HG02588 (cell line): ENCODE measurements at regions not wholly inside any gene's neighbourhood (a gene's known extent, or its start where the extent isn't known, plus 50 kb on each side); places are given as distances from the start of the nearest gene placed in this dataset.
A peak's percentile ranks its signal among the peaks of the same experiment; 100 is the strongest.

ENCODE experiments used
- ATAC-seq: cut with Tn5 transposase; IDR thresholded peaks from one replicate; pipeline ENCODE4 v1.9.1; 2021; ENCODE audit warnings: mild to moderate bottlenecking, moderate library complexity; ENCODE audit not compliant: unreplicated experiment

DNA sequence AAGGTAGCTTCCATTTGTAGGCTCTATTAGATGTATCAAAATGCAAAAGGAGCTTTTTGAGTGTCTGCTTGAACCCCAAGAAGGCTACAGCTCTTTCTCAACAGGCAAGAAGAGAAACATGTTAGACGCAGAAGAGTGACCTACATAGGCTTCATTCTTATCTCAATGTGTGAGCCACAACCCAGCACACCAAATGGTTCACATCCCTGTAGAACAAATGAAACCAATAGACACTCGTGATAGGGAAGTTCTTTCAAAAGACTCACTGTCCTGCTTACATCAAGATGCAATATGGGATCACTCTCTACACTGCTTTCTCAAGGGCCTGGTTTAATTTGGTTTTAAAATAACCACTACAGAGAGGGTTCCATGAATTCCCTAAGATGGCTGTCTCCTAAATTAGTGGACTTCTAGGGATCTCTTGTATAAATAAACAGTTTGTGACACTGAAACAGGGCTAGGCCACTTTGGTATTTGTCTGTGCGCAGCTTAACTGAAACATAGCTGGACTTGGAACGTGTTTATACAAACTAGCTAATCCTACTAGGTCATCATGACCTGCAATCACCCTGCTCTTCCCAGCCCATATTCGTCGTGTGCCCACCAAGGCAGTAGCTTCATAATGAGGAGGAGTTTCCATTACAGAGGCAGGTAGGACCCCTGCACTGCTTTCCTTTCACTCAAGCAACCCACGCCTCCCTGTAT lies 225.4 kb upstream of the PREP start:
- no peak for ATAC-seq

DNA sequence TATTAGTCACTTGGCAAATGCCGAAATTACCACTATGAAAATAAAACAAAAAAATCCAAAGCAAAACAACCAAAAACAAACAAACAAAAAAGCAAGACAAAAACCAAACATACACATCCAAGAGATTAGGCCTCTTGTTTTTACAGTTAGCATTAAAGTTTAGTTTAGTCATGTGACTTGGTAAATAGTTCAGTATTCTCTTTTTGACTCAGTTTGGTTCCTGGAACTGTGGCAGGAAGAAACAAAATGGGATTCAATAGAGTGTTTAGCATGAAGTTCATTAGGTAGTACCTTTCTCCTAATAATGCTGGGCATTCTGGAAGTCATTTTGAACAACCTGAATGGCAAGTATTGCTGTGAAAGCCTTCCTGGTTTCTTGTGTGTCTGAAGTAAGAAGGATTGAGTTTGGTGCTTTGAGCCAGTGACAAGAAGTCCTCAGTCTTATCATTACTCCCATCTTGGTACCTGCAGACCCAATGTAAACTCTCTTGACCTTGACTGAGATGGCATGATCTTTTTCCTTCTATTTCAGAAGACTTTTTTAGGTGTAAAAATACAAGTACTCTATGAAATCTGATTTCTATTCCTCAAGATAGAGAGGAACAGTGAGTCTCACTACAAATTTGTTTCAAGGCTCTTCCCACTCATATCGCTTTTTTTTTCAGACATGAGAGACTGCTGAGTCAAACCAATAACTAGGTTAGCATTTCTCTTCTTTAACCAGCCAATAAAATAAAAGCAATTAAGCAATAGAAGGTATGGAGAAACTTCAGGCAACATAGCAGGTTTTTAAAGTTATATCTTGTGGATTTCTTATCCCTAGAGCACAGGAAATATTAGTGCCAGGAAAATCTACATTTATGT lies 223.6 kb upstream of the PREP start:
- ATAC-seq = no peak

DNA sequence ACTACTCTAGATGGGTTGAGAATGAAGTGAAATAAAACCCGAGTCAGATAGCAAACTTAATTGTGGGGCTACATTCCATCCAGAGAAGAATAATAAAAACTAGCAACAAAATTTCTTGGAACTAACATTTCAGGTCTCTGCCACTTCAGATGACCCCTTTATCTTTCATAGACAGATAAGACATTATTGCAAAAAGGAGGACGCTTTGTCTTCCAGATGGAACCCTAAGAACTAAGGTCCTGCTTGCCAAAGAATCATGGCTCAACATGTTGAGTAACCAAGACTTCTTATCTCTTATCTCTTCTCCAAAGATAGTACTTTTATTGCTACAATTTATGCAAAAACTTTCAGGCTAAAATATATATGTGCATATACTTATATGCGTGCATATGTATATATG lies 221.1 kb upstream of the PREP start:
- no peak for ATAC-seq

DNA sequence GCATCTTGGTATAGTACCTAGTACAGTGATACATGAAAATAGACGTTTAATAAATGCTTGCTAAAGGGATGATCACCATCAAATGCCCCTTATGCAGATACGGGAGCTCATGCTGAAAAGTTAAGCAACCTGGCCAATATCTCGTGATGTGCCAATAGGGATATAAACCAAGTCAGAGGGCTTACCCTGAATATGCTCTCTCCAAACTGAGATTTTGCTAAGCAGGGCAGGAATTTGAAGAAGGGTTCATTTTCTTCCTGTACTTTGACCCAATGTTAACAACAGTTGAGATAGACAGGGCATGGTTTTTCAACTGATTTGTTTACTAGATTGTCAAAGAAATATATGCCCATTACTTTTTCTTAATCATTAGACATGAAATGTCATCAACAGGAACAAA lies 219.3 kb upstream of the PREP start:
- ATAC-seq = no peak

DNA sequence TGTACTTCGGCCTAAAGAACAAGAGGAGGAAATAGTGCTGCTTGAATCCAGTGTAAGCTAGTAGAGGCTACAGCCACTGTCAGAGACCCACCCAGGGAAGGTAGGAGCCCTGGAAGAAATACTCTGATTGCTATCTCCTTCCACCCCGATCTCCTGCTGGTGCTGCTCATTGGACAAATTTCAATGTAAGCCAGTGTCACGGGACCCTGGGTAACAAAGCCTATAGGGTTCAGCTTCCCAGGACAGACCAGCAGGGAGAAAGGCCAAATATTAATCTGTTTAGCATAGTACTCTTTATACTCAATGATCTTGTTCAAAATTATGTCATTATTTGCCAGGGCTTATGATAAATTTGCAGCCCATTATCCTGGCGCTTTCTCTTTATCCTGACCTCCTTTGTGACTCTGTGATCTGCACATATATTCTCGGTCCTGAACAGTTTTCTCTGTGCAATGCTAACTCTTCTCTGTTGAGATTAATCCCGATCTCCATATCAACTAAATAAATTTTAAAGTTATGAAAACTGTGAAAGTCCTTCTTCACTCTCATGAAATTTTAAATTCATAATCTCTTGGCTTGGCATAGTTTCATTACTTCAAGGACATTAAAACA lies 218.8 kb upstream of the PREP start:
- no peak for ATAC-seq

DNA sequence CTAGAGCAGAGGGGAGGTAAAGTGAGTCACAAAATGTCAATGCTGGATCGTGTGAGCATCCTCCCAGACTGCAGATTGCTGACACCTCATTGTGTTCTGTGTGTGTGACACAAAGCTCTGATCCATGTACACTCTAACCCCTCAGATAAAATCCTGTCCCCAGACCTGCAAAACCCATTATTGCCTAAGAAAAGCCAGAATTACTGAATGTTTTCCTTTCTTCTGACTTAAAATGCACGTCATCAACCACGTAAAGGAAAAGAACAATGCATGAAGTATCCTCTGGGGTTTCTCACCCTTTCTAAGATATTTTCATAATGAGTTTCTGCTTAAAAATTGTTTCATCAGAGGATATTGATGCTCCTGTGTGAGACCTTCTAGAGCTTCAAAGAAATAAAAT lies 218.0 kb upstream of the PREP start:
- ATAC-seq = no peak

DNA sequence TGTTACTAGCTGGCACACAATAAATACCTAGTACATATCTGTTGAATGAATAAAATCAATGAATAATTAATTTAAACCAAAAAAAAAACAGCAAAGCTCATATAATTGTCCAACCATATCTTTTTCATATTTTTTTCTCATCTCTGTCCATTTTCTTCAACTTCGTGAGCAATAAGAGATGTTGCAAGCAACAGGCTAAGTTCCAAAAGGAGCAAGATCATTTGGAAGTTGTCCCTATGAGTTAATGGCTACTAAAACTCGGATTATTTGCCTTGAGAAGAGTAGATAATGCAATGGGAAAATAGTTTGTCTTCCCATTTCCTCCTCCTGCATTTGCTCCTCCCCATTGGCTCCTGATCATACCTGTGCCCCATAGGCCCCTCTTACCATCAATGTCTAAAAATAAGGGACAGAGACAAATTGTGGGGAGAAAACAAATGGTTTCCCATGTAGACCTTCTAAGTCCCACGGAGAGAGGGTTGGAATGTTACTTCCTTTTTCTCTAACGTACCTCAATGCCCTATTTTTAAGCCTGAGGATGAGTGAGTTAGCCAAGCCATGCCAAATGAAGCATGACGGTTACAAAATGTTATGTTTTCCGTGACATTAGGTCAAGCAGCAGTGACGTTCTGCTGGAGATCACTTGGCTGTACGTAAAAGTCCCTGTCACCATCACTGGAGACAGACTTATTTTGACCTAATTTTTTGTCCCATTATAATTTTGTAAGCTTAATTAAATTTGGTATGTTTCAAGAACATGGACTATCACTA lies 217.3 kb upstream of the PREP start:
- ATAC-seq = no peak

DNA sequence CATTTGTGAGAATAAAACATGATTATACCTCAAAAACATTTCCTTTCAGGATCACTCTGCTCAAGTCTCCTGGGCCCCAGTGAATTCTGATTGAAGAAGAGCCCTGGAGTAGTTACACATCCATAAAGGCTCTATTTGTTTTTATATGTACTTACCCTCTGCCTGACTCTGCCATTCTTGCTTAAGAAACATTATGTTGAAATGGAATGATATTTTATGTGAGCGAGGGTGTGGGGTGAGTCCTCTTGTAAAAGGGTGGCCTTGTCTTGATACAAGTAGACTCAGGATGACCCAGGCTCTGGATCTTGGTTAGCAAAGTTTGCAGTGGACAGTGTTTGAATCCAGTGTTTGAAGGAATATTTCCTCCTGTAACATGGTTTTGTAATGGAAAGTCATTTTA lies 215.4 kb upstream of the PREP start:
- no peak for ATAC-seq

DNA sequence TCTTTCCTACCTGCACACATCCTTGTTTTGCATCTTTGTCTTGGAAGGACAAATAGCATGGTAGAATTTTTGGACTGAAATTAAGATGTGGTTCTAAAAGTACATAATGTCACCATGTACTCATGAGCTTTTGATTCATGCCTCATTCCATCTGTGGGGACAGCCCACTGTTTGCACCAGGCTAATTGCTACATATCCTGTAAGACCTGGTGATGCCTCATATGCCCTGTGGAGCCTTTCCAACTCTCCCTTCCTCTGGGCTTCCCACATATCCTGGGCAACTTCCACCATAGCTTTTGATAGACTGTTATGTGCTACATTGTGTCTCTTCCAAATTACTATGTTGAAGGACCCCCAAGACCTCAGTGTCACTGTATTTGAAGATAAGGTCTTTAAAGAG lies 213.6 kb upstream of the PREP start:
- ATAC-seq = no peak

DNA sequence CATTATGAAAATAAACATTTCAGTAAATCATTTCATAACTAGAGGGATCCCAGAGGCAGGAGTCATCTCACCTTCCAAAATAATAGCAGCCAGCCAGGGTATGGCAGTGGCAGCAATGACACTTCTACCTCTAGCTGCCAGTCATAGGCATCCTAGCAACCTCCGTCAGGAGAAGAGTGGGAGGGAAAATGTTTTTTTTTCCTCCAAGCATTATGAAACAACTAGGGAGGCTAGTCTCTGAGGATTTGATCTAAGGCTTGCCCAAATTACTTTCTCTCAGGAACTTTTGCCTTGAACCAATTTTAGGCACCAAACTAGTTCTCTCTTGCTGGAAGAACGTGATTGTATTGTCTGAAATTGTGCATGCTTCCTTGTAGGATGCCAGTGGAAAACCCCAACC lies 208.7 kb upstream of the PREP start:
- no peak for ATAC-seq

DNA sequence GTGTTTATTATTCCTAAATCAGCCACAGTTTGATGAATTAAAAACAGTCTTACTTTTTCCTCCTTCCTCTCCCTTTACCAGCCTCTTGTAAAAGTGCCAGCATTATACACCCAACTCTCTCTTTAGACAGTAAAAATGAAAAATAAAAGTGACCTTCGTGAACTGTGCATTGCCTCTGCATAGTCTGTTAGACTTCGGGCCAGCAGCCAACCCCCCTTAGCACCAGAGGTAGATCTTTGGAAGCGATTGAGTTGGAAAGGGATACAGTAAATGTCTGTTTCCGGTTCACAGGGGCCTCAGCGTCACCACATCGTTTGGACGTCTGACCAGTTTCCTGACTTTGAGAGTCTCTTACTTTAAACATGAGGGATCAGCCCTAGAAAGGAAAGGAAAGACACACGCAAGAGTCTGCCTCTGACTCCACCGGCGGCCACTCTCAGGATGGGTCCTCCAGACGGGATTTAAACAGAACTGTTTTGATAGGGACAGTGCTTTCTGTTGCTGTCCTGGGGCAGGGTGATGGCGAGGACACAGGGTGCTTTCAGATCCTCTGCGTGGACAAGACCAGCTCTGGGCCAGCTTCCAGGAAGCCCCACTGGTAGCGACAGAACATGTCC lies 206.6 kb upstream of the PREP start:
- ATAC-seq = no peak

DNA sequence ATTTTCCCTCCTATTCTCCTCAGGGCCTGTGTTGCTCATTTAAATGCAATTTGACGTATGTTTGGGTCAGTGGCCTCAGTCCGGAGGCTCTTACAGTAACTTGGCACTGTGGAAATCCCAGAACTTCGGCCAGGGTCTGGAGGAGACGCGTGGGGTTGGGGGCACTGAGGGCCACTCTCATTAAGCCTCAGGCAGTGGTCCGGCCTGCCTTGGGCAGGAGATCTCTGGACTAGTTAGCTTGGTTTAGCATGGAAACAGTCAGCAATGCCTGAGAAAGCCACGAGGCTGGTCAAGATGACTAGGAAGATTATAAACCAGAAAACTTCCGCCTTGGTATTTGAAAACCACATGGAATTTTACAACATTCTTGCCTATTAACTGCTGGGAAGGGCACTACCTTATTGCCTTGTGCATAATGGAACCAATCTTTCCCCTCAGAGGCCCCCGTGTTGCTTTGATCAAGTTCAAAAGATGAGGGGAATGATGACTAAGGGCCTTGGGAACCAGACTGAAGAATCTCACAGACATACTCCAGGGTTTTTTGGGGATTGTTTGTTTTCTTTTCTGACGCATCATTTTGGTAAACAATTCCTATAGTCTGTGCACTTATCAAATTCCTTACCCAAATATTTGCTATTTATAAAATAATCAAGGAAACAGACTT lies 206.0 kb upstream of the PREP start:
- no peak for ATAC-seq

DNA sequence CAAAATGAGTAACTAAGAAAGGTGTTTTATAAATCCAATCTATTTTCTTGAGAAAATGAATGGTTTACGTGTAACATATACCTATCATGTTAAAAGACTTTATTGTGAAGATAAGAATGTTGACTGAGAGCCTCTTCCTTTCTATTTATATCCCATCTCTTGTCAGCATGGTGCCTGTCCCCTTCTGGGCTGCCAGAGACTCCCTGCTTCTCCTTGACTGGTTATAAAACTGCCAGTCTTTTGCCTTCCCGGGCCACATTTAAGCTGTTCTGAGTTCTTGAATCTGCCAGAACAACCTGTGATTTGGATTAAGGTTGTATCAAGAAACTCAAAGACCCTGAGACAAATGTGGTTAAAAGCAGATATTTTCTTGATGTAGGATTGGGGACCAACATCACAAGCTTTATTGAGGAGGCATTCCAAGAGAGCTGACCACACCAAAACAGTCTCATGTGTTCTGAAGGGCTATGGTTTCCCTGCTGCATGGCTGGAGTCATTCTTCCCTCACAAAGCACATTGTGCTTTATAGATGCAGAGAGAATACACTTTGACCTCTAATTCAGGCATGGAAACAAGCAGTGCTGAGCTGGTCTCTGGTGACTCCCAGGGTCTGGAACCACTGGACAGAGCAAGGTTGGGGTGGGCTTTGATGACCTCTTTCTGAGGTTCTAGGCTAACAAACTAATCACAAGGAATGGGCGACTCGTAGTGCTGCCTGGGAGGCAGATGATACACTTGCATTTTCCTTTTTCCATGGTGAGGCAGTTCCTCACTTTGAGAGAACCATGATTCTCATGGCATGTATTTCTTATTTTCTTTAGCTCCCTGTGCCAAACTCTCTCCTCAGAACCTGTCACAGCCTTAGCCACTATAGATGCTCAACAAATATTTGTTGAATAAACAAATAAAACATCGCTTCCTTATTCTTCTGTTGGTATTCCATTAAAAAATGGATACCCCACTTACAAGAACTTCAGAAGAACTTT lies 205.0 kb upstream of the PREP start:
- no peak for ATAC-seq

DNA sequence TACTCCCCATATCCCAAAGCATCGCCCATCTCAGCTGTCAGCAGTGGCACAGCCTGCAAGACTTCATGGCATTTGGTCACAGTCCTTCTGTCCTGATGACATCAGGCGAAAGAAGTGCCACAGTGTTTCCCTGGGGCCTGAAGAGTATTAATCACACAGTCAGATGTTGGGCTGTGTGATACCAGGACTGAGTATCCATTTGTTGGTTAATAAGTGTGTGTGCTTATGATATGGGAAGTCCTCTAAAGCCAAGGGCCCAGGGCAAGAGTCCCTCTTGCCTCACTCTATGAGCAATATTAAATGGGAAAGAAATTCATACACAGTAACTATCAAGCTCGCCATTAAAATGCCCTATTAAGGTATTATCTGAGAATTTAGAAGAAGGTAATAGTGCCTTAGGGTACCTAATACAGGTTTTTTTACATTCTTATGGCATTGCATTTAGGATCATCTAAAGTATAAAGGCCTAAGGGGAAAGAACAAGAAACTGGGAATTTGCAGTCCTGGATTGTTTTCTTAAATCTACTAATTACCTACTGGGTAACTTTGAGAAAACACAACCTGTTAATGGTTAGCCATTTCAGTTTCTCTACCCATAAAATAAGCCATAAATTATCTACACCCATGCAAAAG lies 204.1 kb upstream of the PREP start:
- ATAC-seq = no peak

DNA sequence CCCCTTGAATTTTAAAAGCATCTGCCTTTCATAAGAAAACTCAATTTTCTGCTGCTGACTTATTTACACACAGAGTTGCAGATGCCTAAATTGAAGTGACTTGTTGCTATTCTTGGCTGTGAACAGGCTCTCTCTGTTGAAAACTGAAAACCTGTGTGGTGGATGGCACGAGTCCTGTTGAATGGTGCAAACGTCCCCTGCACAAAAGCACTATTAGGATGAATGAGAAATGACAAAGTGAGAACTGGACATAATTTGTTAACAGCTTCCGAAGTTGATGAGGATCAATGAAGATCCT lies 201.7 kb upstream of the PREP start:
- ATAC-seq = no peak

DNA sequence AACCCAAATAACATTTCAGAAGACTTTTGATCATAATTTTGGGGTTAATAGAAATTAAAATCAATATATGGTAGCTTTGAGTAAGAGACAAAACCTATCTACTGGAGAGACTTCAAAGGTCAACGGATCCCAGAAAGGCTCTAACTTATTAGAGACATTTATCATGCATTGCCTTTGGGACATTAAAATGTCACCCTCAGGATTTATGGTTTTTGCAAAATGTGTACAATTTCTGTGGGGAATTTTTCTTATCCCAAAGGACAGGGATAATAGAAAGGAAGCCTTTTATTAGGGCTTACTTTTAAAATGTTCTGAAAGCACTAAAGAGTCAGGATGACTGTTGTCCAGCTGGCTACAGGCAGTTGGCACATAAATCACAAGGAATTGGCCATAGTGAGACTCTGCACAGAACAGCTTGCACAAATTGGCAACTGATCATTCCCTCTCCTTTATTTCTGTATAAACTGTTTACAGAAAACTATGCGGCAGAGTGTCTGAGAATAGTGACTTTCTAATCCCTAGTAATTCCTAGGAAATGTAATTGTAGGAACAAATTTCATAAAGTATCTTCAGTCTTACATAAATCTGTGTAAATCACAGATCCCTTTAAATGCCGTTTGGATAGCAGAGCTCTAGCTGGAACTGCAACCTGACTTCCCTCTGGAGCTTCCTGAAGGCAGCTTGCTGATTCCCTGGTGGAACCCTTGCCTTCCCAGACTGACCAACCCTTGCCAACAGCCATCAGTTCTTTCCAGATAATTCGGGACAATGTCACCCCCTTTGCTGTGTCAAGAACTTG lies 201.1 kb upstream of the PREP start:
- ATAC-seq = no peak

DNA sequence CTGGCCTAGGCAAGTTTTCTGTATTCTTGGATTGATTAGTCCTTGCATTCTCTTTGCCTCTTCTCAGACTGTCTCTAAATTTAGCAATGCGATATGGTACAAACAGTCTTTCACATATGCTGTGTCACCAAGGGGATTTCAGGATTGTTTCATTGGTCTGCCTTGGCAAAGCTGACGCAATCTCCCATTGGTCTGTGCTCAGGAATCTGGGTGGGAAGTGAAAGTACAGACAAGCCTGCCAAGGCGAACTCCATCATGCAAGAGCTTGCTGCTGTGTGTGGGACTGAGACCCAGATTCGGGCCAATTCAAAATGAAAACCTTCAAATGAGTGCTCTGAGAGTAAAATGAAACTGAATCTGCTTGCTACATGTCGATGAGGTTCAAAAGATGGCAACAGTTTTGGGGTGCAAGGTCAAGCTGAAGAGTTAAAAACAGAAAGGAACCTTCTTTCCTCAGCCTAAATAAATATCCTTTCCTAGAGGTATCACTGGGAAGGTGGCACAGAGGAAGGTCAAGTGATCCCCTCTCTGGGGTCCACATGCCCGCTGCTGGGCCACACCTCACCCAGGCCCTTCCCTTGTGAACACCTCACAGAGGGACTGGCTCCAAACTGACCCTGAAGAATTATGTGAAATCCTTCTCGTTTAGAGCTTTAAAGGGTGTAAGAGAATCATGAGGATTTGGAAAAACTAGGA lies 198.8 kb upstream of the PREP start:
- ATAC-seq = peak; percentile 89
